Endothelial cell of umbilical vein (primary cell): ENCODE measurements at regions not wholly inside any gene's neighbourhood (a gene's known extent, or its start where the extent isn't known, plus 50 kb on each side); places are given as distances from the start of the nearest gene placed in this dataset.

ENCODE experiments used
- EZH2 ChIP-seq: IDR thresholded peaks from 2 replicates; pipeline ENCODE4 v1.6.1; 2012; ENCODE audit warnings: borderline replicate concordance, low read depth, mild to moderate bottlenecking, moderate library complexity, low read length, inconsistent platforms; ENCODE audit not compliant: severe bottlenecking
- JUN ChIP-seq: IDR thresholded peaks from 2 replicates; pipeline ENCODE4 v1.6.1; 2011; ENCODE audit warnings: borderline replicate concordance, low read depth; ENCODE audit not compliant: insufficient read length, insufficient read depth
- MAX ChIP-seq: IDR thresholded peaks from 2 replicates; pipeline ENCODE4 v1.6.1; 2011; ENCODE audit not compliant: insufficient read depth, insufficient read length
- MYC ChIP-seq: IDR thresholded peaks from one replicate; pipeline ENCODE4 v1.6.1; 2011; ENCODE audit warnings: mild to moderate bottlenecking, low read depth, low read length
- POLR2A ChIP-seq: IDR thresholded peaks from 2 replicates; pipeline ENCODE4 v1.6.1; 2012; ENCODE audit warnings: low read depth, mild to moderate bottlenecking, control low read depth, low read length
- POLR2AphosphoS5 ChIP-seq: IDR thresholded peaks from 2 replicates; pipeline ENCODE4 v1.6.1; 2012; ENCODE audit warnings: low read depth, mild to moderate bottlenecking, control low read depth, low read length, moderate library complexity; ENCODE audit not compliant: insufficient read depth
- TF ChIP-seq, protein P1 (sequence below), 2 donors: IDR thresholded peaks; 1 replicate in 1 of 2; 2 replicates in 1 of 2; pipeline ENCODE4 v1.5.1; 2011; ENCODE audit warnings: low read length in 2 of 2, mild to moderate bottlenecking in 2 of 2, moderate library complexity in 2 of 2, control low read depth in 1 of 2, inconsistent platforms in 1 of 2, low read depth in 1 of 2; ENCODE audit not compliant: insufficient read depth in 1 of 2; ENCODE audit errors: extremely low read depth in 1 of 2

DNA sequence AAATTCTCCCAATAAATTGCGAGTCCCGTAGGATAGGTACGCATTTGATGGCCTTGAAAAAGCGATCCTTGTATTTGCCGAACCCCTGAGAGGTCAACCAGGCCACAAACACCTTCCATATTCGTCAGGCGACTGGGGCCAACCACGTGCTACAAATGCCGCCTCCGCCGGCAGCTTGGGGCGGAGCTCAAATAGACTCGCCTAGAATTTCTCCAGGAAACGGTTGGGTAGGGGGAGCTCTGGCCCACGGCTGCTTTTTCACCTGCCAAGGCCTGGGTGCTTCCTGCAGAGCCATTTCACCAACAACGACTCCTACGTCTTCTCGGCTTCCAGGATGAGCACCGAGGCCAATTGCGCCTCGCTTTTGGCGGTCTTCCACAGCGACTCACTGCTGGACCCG is 53.4 kb upstream of the KIF5B start:
- TF ChIP-seq, protein P1, sequence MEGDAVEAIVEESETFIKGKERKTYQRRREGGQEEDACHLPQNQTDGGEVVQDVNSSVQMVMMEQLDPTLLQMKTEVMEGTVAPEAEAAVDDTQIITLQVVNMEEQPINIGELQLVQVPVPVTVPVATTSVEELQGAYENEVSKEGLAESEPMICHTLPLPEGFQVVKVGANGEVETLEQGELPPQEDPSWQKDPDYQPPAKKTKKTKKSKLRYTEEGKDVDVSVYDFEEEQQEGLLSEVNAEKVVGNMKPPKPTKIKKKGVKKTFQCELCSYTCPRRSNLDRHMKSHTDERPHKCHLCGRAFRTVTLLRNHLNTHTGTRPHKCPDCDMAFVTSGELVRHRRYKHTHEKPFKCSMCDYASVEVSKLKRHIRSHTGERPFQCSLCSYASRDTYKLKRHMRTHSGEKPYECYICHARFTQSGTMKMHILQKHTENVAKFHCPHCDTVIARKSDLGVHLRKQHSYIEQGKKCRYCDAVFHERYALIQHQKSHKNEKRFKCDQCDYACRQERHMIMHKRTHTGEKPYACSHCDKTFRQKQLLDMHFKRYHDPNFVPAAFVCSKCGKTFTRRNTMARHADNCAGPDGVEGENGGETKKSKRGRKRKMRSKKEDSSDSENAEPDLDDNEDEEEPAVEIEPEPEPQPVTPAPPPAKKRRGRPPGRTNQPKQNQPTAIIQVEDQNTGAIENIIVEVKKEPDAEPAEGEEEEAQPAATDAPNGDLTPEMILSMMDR (IDR thresholded peaks at IDR 0.05; ENCODE audit: extremely low read depth in 1 of 2, insufficient read depth in 1 of 2, low read depth in 1 of 2, low read length in 2 of 2), result no peak
- TF ChIP-seq POLR2A (no peak), POLR2AphosphoS5 (no peak), EZH2 (no peak), JUN (no peak), MAX (no peak), MYC (no peak)
